ENCODE measurements at regions not wholly inside any gene's neighbourhood (a gene's known extent, or its start where the extent isn't known, plus 50 kb on each side); places are given as distances from the start of the nearest gene placed in this dataset.
A peak's percentile ranks its signal among the peaks of the same experiment; 100 is the strongest.

GRCh38 chr2:136239079-136239685, 121.2 kb upstream of the CXCR4 start (continued):
- peak; percentile 76 for TF ChIP-seq RELB (IDR thresholded peaks at IDR 0.05; ENCODE audit: low read depth)
- peak; percentile 3; the same call in 1 of the 2 replicates for TF ChIP-seq ZNF687 (IDR thresholded peaks at IDR 0.05)
- peak; percentile 4; the same call in 1 of the 2 replicates for TF ChIP-seq SMC3 (IDR thresholded peaks at IDR 0.05; ENCODE audit: borderline replicate concordance, low read length)
- peak; percentile 5; the same call in 1 of the 2 replicates for TF ChIP-seq BMI1 (IDR thresholded peaks at IDR 0.05; ENCODE audit: borderline replicate concordance)
- TF ChIP-seq NKRF (conservative IDR thresholded peaks at IDR 0.05), result 0 out of 2 replicates have a peak, but pooled peaks have one; percentile 11
- 0 out of 2 replicates have a peak, but pooled peaks have one; percentile 11 for TF ChIP-seq NFIC (IDR thresholded peaks at IDR 0.05; ENCODE audit: low read depth, low read length)
- TF ChIP-seq EGR1 (IDR thresholded peaks at IDR 0.05; ENCODE audit: borderline replicate concordance in 1 of 2, low read depth in 2 of 2, low read length in 2 of 2), result no peak
- TF ChIP-seq ZNF217 (IDR thresholded peaks at IDR 0.05), result no peak
- peak; percentile 86 for TF ChIP-seq SMARCA5 (IDR thresholded peaks at IDR 0.05)

Data from GM12878 (cell line).